IPS-18c (cell line): ENCODE measurements at regions not wholly inside any gene's neighbourhood (a gene's known extent, or its start where the extent isn't known, plus 50 kb on each side); places are given as distances from the start of the nearest gene placed in this dataset.
"Not testable (repeated sequence)": the region's sequence is repeated elsewhere in the genome, so short reads cannot be mapped to it uniquely, and the experiment has no call there.

ENCODE experiments used
- H3K4me3 ChIP-seq: 2 replicates; pipeline ENCODE4 v1.7.0; 2013; ENCODE audit warnings: low read depth, mild to moderate bottlenecking, low read length, moderate library complexity; ENCODE audit not compliant: insufficient read depth
- H3K9me3 ChIP-seq: one replicate; pipeline ENCODE4 v1.6.1; 2013; ENCODE audit warnings: mild to moderate bottlenecking, low read length, moderate library complexity; ENCODE audit not compliant: control insufficient read depth, insufficient read depth

DNA sequence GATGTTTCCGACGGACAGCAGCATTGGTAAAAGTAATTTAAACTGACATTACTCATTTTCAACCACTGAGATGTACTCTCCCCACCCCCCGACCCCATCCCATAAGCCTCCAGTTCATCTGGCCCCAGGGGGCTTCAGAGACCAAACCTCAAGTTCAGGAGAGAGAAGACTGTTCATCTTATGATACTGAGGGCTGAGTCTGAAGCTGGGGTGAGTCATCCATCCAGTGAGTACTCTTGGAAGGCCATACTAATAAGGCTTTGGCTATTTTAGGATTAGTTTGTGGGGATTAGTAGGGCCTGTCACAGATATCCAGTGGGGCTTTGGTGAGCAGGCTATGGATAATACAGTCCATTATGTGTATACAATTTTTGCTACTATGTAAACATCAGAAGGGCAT, 125.3 kb upstream of the APCDD1 start:
- Histone ChIP-seq H3K9me3 (no peaks in the 10 kb centered on the region), H3K4me3 (no peak overlapping the region)

DNA sequence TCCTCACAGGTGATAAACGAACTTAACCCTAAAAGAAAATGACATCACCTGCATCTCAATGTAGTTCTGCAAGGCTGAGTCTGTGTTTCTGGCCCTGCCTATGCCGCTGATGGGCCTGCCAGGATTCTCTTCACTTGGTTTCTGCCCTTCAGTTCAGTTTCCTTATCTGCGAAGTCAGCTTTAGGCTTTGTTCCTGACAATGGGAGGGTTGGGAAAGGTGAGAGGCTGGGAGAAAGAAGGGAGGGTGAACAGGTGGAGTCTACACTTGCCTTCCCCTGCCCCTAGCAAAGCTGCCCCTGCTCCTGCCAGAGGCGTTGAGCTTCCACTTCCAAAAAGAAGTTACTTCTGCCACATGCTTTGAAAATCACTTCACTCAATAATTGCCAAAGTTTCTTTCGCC, 124.0 kb upstream of the APCDD1 start:
- Histone ChIP-seq H3K9me3 (no peaks in the 10 kb centered on the region), H3K4me3 (no peak overlapping the region)

DNA sequence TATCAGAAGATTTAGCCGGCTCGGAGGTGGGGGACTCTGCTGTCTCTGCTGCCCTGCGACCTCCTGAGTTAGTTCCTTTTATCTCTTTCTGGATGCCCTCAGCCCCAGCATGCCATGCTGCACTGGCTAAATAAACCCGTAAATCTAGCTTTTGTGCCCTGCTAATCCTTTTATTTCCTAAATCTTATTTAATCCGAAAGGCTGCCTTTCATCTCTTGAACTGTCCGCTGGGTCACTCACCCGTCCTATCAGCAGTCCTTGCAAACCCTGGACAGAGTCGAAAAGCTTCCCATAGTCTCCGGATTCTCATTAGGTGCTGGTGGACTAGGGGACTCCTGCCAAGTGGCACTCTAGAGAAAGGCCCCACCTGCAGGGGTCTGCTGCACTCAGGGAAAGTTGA, 122.0 kb upstream of the APCDD1 start:
- no peak overlapping the region for H3K4me3 ChIP-seq
- H3K9me3 ChIP-seq: no peaks in the 10 kb centered on the region

DNA sequence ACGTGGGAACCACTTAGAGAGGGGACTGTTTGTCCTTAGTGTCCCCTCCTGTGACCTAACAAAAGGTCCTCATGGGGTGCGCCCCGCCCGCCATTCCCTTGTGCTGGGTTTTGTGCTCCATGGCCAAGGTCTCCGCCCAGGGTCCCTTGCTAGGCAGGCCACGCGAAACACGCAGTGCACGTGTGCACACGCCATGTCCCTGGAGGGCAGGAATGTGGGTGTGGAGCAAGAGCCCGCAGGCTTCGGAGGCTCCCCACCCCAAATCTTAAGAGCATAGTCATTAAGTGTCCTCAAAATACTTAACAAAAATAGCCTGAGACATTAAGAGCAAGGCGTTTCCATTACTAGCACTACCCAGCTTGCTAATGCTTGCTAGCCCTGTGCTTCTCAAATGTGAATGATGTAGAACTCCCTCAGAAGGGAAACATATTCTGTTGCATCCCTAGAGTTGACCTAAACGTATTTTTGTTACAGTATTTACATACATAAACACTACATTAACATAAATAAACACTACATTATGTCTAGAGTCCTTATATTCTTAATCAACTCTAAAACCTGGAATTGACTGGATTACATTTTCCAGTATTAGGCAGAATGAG, 117.6 kb upstream of the APCDD1 start:
- Histone ChIP-seq H3K9me3 (no peaks in the 10 kb centered on the region), H3K4me3 (no peak overlapping the region)

DNA sequence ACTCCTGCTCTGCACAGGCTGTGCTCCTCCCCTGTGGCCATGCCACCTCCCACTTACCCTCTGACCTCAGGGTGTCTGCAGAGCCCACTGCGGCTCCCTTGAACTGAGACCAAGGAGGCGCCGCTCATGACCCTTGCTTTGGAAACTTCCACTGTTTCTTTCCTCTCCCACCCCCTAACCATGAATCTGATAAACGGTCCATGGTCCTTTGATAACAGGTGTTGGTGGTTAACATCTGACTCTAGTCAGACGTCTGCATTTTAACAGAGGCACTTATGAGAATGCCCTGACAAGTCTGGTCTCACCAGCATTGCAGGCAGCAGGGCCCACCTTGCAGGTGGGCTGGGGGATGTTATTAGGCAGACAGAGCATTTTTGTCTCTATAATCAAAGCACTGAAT, 113.6 kb upstream of the APCDD1 start:
- Histone ChIP-seq H3K9me3 (no peaks in the 10 kb centered on the region), H3K4me3 (no peak overlapping the region)

DNA sequence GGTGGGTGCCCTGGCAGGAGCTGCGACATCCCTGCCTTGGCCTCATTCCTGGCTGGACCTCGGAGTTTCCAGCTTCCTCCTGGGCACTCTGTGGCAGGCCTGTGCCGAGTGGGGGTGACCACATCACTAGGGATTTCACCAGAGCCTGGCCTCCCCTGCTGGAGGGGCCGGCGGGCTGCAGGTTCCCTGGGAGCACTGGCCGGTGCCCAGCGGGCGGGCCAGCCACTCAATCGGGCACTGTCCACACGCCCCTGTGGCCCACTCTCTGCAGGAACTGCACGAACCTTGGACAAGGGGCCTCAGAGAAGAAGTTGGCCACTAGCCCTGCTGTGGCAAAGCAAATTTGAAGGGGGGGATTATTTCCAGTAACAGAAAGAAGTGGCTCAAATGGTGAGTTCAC, 110.7 kb upstream of the APCDD1 start:
- H3K4me3 ChIP-seq: no peak overlapping the region
- no peaks in the 10 kb centered on the region for H3K9me3 ChIP-seq

DNA sequence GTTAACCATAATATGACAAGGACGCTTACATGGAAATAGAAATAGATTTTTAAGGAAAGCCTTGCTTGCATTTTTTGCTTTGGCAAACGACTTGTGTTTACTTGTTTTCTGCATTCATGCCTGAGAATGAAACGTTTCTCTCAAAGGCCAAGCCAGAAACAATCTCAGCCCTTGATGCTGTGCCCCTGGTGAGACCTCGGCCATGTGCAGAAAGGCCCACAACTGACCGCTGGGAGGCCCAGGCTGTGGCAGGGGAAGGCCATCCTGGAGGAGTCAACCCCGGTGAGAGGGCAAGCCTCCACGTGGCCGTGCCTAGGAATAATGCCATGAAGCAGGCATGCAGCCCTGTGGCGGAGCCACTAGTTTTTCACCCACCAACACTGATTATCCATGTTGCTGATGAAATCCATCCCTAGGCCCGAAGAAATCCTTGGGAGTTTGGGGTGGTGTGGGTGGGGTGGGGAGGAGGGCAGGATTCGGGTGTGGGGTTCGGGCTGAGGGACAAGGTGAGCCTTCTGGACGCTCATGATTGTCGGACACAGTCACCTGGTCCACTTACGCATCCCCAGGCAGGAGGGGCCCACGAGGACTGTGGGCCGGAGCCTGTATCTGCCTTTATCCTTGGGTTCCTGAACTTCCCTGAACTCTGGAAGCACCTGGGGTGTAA, 107.6 kb upstream of the APCDD1 start:
- Histone ChIP-seq H3K9me3 (no peaks in the 10 kb centered on the region), H3K4me3 (no peak overlapping the region)

DNA sequence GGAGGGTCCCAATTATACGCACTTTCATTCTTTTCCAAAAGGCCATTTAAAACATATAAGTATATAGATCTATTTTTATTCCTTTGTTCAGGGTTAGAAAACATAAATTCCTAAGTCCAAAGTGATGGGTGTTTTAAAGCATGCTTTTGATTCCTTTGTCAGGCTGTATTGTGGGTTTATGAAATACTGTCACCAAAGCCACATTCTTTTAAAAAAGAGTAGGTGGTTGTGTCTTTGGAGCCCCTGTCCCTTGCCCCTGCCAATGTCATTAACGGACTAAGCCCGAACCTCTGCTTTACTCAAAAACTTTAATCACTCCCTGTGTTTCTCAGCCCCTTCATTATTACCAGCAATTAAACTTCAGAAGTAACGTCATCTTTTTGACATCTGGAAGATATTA, 104.9 kb upstream of the APCDD1 start:
- Histone ChIP-seq H3K4me3 (no peak overlapping the region), H3K9me3 (no peaks in the 10 kb centered on the region)

DNA sequence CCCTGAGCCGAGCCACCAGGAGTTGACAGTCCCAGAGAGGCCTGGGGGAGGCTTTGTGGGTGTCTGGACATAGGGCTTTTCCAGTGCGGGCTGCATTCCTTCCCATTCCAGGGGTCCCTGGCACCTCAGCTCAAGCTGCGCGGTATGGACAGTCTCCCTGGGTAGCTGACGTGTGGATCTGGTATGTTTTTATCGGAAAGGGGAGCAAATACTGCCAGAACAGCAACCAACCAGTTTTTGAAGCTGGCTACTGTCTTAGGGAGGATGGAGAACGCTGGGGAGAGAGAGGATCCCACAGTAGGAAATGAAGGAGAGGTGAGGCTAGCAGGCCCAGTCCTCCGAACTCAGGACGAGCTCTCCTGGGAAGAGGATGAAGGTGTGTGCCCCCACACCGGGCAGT, 103.8 kb upstream of the APCDD1 start:
- H3K4me3 ChIP-seq: no peak overlapping the region
- no peaks in the 10 kb centered on the region for H3K9me3 ChIP-seq

DNA sequence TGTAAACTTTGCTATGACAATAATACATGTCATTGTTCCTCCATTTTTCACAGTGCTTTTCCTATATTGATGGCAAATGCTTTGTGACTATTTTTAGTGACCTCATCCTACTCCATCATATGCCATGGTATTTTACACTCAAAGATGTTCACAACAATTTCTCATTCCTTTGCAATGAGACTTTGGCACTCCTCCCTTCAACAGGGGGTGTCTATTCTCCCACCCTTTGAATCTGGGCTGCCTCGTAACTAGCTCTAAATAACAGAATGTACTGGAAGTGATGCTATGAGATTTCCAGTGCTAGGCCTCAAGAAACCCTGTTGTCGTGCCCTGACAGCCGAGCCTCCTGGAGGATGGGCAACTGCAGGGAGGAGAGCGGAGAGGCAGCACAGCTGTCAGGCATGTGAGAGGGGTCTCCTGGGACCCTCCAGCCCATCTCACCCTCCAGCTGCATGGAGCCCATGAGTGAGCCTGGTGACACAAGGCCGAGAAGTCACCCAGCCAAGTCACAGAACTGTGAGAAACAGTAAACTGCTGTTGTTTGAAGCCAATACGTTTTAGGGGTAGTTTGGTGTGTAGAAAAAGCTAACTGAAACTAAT, 103.1 kb upstream of the APCDD1 start:
- Histone ChIP-seq H3K4me3 (no peak overlapping the region), H3K9me3 (no peaks in the 10 kb centered on the region)

DNA sequence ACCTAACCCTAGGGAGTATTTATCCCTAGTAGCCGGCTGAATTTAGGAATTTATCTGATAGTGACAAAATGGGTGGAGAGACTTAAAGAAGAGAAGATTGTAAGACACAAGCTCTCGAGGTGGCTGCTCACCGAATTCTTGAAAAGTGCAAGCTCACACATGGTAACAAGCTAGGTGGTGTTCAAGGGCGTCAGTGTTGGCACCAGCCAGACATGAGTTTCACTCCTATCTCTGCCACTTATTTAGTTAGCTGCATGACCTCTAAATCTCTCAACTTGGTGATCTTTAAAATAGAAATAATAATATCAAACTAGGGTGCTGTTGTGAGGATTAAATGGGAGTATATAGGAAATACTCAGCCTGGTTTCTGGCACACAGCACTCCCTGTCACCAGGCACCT, 102.6 kb upstream of the APCDD1 start:
- H3K9me3 ChIP-seq: no peaks in the 10 kb centered on the region
- no peak overlapping the region for H3K4me3 ChIP-seq

DNA sequence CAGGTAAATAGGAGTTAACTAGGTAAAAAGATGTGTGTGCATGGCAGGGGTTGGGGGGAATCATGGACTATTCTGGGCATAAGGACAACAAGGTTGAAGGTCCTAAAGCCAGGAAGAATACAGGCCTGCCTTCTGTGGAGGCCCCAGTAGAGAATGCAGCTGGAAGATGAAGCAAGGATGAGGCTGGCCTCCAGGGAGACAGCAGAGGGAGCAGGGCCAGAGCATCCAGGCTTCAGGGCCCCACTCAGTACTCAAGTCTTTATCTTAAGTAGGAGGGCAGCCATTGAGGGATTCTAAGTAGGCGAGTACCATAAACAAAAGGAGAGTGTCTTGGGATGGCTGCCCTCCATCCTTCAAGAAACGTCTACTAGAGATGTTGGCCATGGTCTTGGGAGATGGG, 101.8 kb upstream of the APCDD1 start:
- H3K4me3 ChIP-seq: no peak overlapping the region
- no peaks in the 10 kb centered on the region for H3K9me3 ChIP-seq

DNA sequence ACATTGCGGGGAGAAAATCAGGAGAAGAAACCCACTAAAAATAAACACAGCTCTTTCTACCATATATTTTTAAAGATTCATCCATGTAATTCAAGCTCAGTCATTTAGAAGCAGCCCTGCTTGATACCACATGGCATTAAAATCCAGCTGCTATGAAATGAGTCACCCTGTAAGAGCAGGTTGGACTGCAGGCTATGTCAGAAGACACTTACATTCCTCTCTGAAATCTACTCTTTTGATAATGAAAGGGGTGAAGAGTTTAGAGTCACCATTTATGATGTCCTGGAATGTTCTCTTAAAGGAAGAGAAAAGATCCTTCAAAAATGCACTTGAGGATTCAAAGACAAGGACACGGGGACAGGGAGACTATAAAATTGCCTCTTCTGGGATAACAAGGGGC, 100.6 kb upstream of the APCDD1 start:
- Histone ChIP-seq H3K4me3 (no peak overlapping the region), H3K9me3 (no peaks in the 10 kb centered on the region)

DNA sequence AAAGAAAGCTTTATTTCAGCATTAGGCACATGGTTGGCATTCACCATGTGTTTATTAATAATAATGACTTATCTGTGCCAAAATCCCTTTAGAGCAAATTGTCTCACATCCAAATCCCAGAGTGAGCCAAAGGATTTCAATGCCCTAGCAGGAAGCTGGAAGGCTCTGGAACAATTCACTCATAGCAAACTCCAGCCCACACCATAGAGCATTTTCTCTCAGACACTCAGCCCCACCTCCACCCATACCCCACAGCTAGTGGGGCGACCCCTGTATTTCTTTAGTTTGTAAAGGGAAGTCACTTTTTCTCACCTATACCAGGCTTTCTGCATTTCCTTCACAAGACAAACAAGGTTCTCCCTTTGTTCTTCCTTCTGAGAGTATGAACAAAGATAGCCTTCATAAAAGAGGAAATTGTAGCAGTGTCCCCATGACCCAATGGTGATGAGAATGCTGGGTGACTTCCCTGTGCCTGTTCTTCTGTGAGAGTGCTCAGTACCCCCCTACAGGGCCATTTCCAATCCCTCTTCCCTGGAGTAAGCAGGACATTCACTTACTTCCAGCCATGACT, 100.1 kb upstream of the APCDD1 start:
- no peak overlapping the region for H3K4me3 ChIP-seq
- H3K9me3 ChIP-seq: no peaks in the 10 kb centered on the region

DNA sequence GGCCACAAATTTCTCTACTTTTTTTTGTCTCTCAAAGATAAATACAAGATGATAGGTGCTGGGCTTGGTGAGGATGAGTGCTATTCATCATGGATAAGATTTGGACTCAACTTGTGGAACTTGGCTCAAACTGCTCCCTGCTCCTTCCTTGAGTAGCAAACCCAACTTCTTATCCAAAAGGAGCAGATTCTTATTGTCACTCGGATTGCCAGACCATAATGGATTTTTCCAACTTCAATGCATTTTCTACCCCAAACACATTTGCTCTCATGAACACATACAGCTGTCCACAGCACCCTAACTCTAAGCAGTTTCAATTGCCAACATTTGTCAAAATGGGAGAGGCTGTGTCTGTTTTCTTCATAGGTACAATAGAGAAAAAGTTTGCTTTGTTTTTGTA, 99.5 kb upstream of the APCDD1 start:
- Histone ChIP-seq H3K4me3 (no peak overlapping the region), H3K9me3 (no peaks in the 10 kb centered on the region)

DNA sequence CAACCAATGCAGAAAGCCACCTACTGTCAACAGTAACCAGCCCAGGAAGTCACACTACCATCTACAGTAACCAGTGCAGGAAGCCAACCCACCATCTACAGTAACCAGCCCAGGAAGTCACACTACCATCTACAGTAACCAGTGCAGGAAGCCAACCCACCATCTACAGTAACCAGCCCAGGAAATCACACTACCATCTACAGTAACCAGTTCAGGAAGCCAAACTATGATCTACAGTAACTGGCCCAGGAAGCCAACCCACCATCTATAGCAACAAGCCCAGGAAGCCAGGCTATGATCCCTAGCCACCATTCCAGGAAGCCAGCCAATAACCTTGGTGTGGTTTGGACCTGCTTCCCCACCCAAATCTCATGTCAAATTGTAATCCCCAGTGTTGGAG, 97.4 kb upstream of the APCDD1 start:
- not testable (repeated sequence) for H3K9me3 ChIP-seq, H3K4me3 ChIP-seq

DNA sequence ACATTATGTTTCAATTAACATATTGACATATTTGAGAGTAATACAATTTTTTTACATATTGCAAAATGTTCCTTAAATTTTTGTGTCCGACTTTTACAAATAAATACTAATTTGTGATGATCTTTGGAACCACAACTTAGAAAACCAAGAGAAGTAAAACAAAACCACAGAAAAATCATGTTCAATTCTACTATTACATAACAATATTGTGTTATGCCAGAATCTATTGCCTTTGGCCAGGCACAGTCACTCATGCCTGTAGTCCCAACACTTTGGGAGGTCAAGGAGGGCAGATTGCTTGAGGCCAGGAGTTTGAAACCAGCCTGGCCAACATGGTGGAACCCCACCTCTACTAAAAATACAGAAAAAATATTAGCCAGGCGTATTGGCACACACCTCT, 92.8 kb upstream of the APCDD1 start:
- Histone ChIP-seq H3K4me3 (no peak overlapping the region), H3K9me3 (no peaks in the 10 kb centered on the region)

DNA sequence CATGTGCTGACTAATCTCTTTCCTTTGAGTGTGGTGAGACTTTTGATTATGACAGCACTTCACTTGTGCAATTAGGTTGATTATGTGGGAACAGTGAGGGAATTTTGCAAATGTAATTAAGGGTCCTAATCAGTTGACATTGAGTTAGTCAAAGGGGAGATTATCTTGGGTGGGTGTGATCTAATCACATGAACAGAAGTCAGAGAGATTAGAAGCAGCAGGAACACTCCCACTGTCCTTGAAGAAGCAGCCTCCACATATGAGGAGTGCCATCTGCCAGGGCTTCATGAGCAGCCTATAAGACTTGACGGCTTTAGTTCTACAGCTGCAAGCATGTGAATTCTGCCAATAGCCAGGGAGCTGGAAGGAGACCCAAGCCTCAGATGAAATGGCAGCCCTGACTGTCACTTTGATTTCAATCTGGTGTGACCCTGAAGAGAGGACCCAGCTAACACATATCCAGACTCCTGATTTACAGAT, 89.4 kb upstream of the APCDD1 start:
- no peaks in the 10 kb centered on the region for H3K9me3 ChIP-seq
- H3K4me3 ChIP-seq: no peak overlapping the region
